Testis (tissue), 2 donors: ENCODE measurements at regions not wholly inside any gene's neighbourhood (a gene's known extent, or its start where the extent isn't known, plus 50 kb on each side); places are given as distances from the start of the nearest gene placed in this dataset.
"Not testable (repeated sequence)": the region's sequence is repeated elsewhere in the genome, so short reads cannot be mapped to it uniquely, and the experiment has no call there.

Experiments used
- POLR2A ChIP-seq: fragments of 450-650 bp; IDR thresholded peaks from one replicate; pipeline ENCODE4 v1.6.1; 2017; ENCODE audit warnings: antibody characterized with exemption, mild to moderate bottlenecking, moderate library complexity
- TF ChIP-seq, protein P1 (sequence below), 3 experiments: fragments of 450-650 bp in 2 of 3; fragments of 200-600 bp in 1 of 3; sonication (generic) in 1 of 3; IDR thresholded peaks; one replicate each; pipeline ENCODE4 v1.5.1; 2016 to 2019; ENCODE audit warnings: antibody characterized with exemption in 3 of 3, mild to moderate bottlenecking in 2 of 3, moderate library complexity in 1 of 3

DNA sequence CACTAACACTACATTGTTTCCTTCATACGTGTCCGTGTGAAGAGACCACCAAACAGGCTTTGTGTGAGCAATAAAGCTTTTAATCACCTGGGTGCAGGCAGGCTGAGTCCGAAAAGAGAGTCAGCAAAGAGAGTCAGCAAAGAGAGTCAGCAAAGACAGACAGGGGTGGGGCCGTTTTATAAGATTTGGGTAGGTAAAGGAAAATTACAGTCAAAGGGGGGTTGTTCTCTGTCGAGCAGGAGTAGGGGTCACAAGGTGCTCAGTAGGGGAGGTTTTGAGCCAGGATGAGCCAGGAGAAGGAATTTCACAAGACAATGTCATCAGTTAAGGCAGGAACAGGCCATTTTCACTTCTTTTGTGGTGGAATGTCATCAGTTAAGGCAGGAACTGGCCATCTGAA, 1226.2 kb downstream of the OTOL1 start:
- TF ChIP-seq, protein P1, sequence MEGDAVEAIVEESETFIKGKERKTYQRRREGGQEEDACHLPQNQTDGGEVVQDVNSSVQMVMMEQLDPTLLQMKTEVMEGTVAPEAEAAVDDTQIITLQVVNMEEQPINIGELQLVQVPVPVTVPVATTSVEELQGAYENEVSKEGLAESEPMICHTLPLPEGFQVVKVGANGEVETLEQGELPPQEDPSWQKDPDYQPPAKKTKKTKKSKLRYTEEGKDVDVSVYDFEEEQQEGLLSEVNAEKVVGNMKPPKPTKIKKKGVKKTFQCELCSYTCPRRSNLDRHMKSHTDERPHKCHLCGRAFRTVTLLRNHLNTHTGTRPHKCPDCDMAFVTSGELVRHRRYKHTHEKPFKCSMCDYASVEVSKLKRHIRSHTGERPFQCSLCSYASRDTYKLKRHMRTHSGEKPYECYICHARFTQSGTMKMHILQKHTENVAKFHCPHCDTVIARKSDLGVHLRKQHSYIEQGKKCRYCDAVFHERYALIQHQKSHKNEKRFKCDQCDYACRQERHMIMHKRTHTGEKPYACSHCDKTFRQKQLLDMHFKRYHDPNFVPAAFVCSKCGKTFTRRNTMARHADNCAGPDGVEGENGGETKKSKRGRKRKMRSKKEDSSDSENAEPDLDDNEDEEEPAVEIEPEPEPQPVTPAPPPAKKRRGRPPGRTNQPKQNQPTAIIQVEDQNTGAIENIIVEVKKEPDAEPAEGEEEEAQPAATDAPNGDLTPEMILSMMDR (IDR thresholded peaks at IDR 0.05) = not testable (repeated sequence)
- not testable (repeated sequence) for TF ChIP-seq POLR2A
